ENCODE measurements at regions not wholly inside any gene's neighbourhood (a gene's known extent, or its start where the extent isn't known, plus 50 kb on each side); places are given as distances from the start of the nearest gene placed in this dataset.

DNA sequence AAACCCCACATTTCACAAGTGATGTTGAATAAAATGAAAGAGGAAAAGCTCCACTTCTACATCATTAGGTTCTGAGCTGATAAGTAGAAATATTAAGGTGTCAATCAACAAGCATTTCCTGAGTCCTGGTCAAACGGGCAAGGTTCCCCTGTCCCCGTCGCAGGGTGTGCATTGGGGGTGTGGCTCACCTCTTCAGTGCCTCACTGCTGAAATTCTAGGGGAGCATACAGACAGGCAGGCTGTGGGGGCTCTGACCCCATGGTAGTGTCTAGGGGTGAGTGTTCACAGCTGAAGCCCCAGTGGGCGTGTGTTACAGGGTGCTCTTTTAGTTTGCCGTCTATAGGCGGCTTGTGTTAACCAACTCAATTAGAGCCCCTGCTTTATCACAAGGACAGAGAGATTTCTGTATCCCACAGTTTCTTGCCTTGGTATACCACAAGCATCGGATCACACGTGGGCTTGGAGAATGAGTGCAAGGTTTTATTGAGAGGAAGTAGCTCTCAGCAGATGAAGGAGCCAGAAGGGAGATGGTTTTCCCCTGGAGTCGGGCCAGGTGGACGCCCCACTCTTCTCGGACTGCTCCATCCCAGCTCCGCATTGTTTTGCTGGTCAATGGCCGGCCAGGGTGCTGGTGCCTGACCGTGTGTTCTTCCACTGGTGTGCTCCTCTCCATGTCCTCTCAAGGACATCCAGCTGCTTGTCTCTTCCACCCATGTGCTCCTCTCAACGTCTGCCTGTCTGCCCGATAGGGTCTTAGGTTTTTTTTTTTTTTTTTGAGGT is 238.2 kb upstream of the NLRP1 start:
- TF ChIP-seq, protein P1, sequence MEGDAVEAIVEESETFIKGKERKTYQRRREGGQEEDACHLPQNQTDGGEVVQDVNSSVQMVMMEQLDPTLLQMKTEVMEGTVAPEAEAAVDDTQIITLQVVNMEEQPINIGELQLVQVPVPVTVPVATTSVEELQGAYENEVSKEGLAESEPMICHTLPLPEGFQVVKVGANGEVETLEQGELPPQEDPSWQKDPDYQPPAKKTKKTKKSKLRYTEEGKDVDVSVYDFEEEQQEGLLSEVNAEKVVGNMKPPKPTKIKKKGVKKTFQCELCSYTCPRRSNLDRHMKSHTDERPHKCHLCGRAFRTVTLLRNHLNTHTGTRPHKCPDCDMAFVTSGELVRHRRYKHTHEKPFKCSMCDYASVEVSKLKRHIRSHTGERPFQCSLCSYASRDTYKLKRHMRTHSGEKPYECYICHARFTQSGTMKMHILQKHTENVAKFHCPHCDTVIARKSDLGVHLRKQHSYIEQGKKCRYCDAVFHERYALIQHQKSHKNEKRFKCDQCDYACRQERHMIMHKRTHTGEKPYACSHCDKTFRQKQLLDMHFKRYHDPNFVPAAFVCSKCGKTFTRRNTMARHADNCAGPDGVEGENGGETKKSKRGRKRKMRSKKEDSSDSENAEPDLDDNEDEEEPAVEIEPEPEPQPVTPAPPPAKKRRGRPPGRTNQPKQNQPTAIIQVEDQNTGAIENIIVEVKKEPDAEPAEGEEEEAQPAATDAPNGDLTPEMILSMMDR (IDR thresholded peaks at IDR 0.05; ENCODE audit: low read depth, low read length): no peak
- Histone ChIP-seq H3K4me3 (no peak overlapping the region), H3K9me3 (ENCODE audit: low read depth) (no peaks in the 10 kb centered on the region), H3K27me3 (no peaks in the 10 kb centered on the region), H3K27ac (no peak overlapping the region), H3K36me3 (no peaks in the 10 kb centered on the region), H3K4me1 (ENCODE audit: low read depth) (no peaks in the 10 kb centered on the region)
- DNase-seq (ENCODE audit: low read depth in 1 of 2, low spot score in 1 of 2): no peak

DNA sequence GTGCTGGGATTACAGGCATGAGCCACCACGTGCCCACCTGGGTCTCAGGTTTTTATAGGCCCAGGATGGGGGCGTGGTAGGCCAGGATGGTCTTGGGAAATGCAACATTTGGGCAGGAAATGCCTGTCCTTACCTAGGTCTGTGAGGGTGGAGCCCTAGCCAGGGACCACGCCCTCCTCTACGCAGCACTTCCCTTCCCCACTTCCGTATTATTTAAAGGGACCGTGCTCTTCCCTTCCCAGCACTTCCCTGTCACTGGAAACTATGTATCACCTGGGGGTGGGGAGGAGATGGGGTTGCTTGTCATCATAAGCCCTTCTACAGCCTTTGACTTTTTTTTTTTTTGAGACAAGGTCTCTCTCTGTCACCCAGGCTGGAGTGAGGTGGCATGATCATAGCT is 238.9 kb upstream of the NLRP1 start:
- TF ChIP-seq, protein P1 (IDR thresholded peaks at IDR 0.05; ENCODE audit: low read depth, low read length): no peak
- no peak for DNase-seq (ENCODE audit: low read depth in 1 of 2, low spot score in 1 of 2)
- no peak overlapping the region for H3K4me3 ChIP-seq

DNA sequence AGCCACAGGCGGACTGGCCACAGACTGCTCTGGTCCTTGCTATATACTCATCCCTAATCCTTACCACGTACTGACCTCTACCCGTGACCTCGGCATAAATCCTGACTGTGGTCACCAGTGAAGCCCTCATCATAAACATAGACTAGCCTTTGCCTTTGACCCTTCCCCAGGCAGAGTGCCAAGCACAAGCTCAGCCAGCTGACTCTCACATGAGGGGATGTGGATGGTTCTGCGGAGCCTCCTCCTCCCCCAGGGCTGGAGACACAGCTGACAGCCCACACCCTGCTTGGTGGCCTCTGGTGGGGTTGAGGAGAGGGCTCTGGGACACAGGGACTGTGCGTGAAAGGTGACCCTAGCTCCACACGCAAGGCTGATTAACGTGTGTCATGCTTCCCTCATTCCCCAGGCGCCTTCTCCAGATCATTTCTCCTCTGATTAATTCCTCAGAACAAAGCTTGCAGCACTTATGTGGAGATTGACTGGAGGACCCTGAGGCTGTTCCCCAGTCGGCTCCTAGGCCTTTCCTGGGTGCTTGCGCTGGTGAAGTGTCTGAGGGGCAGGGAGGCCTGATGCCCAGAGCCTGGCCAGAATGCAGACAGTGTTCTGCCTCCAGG is 241.5 kb upstream of the NLRP1 start:
- TF ChIP-seq, protein P1 (IDR thresholded peaks at IDR 0.05; ENCODE audit: low read depth, low read length): no peak
- no peak overlapping the region for H3K4me3 ChIP-seq
- H3K36me3 ChIP-seq: no peaks in the 10 kb centered on the region
- no peak overlapping the region for H3K27ac ChIP-seq
- no peaks in the 10 kb centered on the region for H3K4me1 ChIP-seq (ENCODE audit: low read depth)
- H3K27me3 ChIP-seq: no peaks in the 10 kb centered on the region
- DNase-seq (ENCODE audit: low read depth in 1 of 2, low spot score in 1 of 2): no peak
- no peaks in the 10 kb centered on the region for H3K9me3 ChIP-seq (ENCODE audit: low read depth)

More for the DNA sequence above, 238.9 kb upstream of the NLRP1 start:
- Histone ChIP-seq H3K27me3 (no peaks in the 10 kb centered on the region), H3K27ac (no peak overlapping the region), H3K4me1 (ENCODE audit: low read depth) (no peaks in the 10 kb centered on the region), H3K36me3 (no peaks in the 10 kb centered on the region), H3K9me3 (ENCODE audit: low read depth) (no peaks in the 10 kb centered on the region)

DNA sequence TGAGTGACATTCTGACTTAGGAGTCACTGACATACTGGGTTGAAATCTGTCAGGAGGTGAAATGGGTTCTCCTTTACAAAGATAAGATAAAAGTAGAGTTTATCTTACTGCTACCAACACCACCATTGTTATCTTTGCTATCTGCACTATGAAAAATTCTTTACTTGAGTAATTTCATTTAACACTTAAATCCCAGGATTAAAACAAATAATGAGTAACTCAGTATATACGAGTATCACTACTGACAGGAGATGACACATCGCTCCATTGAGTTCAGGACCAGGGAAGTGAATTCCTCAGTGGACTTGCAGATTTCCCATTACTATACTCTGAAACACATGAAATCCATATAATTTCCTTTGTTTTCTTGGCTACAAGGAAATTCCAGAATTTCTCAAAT is 242.1 kb upstream of the NLRP1 start:
- DNase-seq (ENCODE audit: low read depth in 1 of 2, low spot score in 1 of 2): no peak
- no peaks in the 10 kb centered on the region for H3K9me3 ChIP-seq (ENCODE audit: low read depth)
- no peaks in the 10 kb centered on the region for H3K4me1 ChIP-seq (ENCODE audit: low read depth)
- no peaks in the 10 kb centered on the region for H3K36me3 ChIP-seq
- H3K27ac ChIP-seq: no peak overlapping the region
- TF ChIP-seq, protein P1 (IDR thresholded peaks at IDR 0.05; ENCODE audit: low read depth, low read length): no peak
- no peak overlapping the region for H3K4me3 ChIP-seq
- H3K27me3 ChIP-seq: no peaks in the 10 kb centered on the region

DNA sequence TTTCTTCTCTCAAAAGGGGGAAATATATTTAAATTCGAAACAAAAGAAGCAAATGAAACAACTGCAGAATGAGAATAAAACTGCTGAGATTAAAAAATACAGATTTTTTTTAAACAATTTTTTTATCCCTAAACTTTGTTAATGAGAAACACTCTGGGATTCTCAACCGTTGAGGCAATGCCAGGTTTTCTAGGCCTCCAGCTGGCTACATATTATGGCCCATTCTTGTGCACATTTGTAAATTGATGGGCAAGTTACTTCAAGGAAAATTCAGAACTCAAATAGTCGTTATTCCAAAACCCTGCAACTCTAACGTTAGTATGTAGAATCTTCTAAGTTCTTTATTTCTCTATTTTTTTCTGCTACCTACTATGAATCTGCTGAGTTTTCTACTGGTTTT is 239.3 kb upstream of the WSCD1 start:
- Histone ChIP-seq H3K4me3 (no peak overlapping the region), H3K36me3 (no peaks in the 10 kb centered on the region), H3K4me1 (ENCODE audit: low read depth) (peaks cover 4% of the 10 kb centered on the region), H3K27me3 (no peaks in the 10 kb centered on the region), H3K27ac (no peak overlapping the region), H3K9me3 (ENCODE audit: low read depth) (no peaks in the 10 kb centered on the region)
- DNase-seq (ENCODE audit: low read depth in 1 of 2, low spot score in 1 of 2): no peak
- TF ChIP-seq, protein P1 (IDR thresholded peaks at IDR 0.05; ENCODE audit: low read depth, low read length): no peak
